Cardiac muscle cell (in vitro differentiated cells and primary cell): ENCODE measurements at regions not wholly inside any gene's neighbourhood (a gene's known extent, or its start where the extent isn't known, plus 50 kb on each side); places are given as distances from the start of the nearest gene placed in this dataset.

Experiments
- DNase-seq, 2 donors: peaks; one replicate each; pipeline versions ENCODE4 v3.0.0 to v3.0.0-alpha.2; 2010 to 2017; ENCODE audit warnings: low read depth in 1 of 2, low spot score in 1 of 2
- H3K27ac ChIP-seq: fragments of 200-600 bp; sonication (generic); 2 replicates; pipeline ENCODE4 v1.5.1; 2016
- H3K27me3 ChIP-seq: fragments of 200-600 bp; sonication (generic); 2 replicates; pipeline ENCODE4 v1.6.0; 2016; ENCODE audit warnings: control low read depth
- H3K36me3 ChIP-seq: fragments of 200-600 bp; sonication (generic); 2 replicates; pipeline ENCODE4 v1.5.1; 2016; ENCODE audit warnings: control low read depth
- H3K4me1 ChIP-seq: fragments of 200-600 bp; sonication (generic); 2 replicates; pipeline ENCODE4 v1.8.1; 2017; ENCODE audit warnings: low read depth, mild to moderate bottlenecking, mixed run types
- H3K4me3 ChIP-seq: fragments of 200-600 bp; sonication (generic); 2 replicates; pipeline ENCODE4 v1.5.1; 2016; ENCODE audit warnings: mild to moderate bottlenecking
- H3K9me3 ChIP-seq: fragments of 200-600 bp; sonication (generic); 2 replicates; pipeline ENCODE4 v1.5.1; 2017; ENCODE audit warnings: low read depth, mild to moderate bottlenecking, control low read depth
- TF ChIP-seq, protein P1 (sequence below): IDR thresholded peaks from 2 replicates; pipeline ENCODE4 v1.5.1; 2012; ENCODE audit warnings: low read depth, mild to moderate bottlenecking, low read length

DNA sequence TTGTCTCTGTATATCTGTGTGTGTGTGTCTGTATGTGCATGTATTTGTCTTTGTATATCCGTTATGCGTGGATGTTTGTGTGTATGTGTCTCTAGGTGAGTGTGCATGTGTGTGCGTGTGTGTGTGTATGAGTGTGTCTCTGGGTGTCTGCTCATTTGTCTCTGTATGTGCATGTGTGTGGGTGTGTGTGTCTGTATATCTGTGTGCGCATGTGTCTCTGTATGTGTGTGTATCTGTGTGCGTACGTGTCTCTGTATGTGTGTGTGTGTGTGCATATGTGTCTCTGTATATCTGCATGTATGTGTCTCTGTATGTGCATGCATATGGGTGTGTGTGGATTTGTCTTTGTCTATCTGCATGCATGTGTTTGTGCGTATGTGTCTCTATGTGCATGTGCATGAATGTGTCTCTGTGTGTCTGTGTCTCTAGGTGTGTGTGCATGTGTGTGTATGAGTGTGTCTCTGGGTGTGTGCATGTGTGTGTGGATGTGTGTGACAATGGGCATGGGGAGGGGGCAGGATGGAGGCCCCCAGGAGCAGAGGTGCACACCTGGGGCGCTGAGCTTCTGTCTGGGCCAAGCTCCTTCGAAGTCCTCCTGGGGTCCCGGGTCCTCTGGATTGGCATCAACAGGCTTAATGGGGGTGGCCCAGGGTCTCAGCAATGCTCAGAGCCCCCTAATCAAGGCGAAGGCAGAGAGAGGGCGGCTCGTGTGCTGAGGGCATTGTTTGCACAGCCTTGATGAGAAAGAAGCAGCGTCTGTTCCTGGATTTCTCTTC lies 373.4 kb upstream of the IRX4 start:
- H3K36me3 ChIP-seq = no peaks in the 10 kb centered on the region
- no peak overlapping the region for H3K4me3 ChIP-seq
- no peaks in the 10 kb centered on the region for H3K27me3 ChIP-seq
- H3K4me1 ChIP-seq = no peaks in the 10 kb centered on the region
- H3K27ac ChIP-seq = no peak overlapping the region
- TF ChIP-seq, protein P1, sequence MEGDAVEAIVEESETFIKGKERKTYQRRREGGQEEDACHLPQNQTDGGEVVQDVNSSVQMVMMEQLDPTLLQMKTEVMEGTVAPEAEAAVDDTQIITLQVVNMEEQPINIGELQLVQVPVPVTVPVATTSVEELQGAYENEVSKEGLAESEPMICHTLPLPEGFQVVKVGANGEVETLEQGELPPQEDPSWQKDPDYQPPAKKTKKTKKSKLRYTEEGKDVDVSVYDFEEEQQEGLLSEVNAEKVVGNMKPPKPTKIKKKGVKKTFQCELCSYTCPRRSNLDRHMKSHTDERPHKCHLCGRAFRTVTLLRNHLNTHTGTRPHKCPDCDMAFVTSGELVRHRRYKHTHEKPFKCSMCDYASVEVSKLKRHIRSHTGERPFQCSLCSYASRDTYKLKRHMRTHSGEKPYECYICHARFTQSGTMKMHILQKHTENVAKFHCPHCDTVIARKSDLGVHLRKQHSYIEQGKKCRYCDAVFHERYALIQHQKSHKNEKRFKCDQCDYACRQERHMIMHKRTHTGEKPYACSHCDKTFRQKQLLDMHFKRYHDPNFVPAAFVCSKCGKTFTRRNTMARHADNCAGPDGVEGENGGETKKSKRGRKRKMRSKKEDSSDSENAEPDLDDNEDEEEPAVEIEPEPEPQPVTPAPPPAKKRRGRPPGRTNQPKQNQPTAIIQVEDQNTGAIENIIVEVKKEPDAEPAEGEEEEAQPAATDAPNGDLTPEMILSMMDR = no peak
- DNase-seq = no peak
- H3K9me3 ChIP-seq = no peaks in the 10 kb centered on the region

DNA sequence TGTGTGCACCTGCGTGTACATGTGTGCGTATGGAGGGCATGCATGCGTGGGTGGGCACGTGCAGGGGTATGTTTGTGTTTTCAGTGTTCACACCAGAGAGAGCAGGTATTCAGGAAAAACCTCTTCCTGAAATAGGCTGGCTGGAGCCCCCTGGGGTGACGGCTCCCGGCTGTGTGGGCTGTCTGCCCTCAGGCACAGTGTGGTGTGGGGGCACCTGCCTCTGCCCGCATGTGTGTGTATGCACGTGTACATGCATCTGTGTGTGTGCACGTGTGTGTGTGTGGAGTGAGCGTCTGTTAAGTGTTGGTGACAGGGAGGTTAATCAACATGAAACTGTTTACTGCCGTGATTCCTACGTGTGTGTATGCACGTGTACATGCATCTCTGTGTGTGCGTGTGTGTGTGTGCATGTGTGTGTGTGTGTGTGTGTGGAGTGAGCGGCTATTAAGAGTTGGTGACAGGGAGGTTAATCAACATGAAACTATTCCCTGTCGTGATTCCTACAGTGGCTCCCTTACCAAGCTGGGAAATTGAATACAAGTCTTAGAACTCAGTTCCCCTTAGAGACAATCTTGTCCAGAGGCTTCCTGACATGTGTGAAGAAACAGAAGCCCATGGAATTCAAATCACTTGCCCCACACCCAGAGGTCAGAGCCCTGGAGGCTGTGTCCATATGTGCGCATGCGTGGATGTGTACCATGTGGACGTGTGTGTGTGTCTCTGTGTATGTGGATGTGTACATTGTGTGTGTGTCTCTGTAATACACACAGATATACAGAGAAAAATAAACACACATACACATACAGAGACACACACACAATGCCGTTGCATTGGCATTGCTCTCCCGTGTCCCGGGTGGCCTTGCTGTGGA lies 372.4 kb upstream of the IRX4 start:
- no peak overlapping the region for H3K4me3 ChIP-seq
- no peak overlapping the region for H3K27ac ChIP-seq
- H3K9me3 ChIP-seq = no peaks in the 10 kb centered on the region
- H3K36me3 ChIP-seq = no peaks in the 10 kb centered on the region
- DNase-seq = no peak
- TF ChIP-seq, protein P1 = no peak
- H3K4me1 ChIP-seq = no peaks in the 10 kb centered on the region
- H3K27me3 ChIP-seq = no peaks in the 10 kb centered on the region

DNA sequence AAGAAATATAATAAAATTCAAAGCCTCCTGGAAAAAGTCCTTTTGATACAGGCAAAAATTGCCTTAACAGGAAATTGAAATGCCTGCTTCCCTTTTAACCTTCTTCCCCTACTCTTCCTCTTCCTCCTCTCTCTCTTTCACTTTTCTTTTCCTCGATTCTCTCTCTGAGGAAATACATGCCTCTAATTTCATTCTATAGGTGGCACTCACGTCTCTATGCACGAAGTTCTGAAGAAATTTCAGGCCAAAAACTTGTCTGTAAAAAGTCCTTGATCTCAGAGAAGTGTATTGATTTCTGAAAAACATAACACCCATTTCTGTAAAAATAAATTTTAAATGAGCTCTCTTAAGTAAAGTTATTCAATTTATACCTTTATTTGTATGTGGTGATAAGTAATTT lies 371.7 kb upstream of the IRX4 start:
- no peaks in the 10 kb centered on the region for H3K9me3 ChIP-seq
- TF ChIP-seq, protein P1 = no peak
- no peaks in the 10 kb centered on the region for H3K27me3 ChIP-seq
- H3K27ac ChIP-seq = no peak overlapping the region
- no peak overlapping the region for H3K4me3 ChIP-seq
- H3K36me3 ChIP-seq = no peaks in the 10 kb centered on the region
- no peak for DNase-seq
- H3K4me1 ChIP-seq = no peaks in the 10 kb centered on the region

DNA sequence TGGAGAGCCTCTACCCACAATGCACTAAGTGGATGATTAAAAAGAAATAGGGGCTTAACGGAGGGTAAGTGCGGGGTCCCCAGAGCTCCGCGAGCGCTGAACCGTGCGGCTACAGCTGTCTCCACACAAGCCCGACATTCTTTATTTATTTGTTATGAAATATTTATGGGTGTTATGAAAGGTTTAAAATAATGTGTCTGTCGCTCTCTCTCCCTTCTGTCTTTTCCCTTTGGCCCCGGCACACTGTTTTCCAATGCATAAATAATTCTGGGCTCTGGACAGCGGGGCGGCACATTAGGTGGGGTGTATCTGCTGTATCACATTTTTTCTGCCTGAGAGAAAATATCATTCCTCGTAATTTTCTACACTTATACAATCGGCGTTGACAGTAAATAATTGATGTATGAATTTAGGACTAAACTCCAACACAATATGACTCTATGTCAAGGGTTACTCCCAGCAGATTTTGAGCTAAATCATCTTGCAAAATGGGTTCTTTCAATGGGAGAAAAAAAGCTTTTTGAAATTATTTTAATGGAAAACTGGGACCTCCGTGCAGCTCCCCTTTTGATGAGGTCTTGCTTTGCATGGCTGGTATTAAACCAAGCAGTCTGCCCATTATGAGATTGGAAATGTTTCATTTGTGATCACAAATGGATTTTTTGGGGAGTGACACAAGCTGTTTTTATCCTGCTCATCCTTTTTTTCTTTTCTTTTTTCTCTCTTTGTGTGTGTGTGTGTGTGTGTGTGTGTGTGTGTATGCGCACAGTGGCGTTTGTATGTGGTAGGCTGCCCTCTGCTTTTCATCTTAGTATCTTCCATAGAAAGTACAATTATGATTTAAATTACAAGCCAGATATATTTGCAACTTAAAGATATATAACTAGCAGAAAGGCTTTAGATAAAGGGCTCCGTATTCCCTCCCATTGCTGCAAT lies 370.6 kb upstream of the IRX4 start:
- H3K27me3 ChIP-seq = no peaks in the 10 kb centered on the region
- TF ChIP-seq, protein P1 = no peak
- no peak overlapping the region for H3K4me3 ChIP-seq
- H3K36me3 ChIP-seq = no peaks in the 10 kb centered on the region
- H3K4me1 ChIP-seq = no peaks in the 10 kb centered on the region
- no peaks in the 10 kb centered on the region for H3K9me3 ChIP-seq
- no peak overlapping the region for H3K27ac ChIP-seq
- no peak for DNase-seq

DNA sequence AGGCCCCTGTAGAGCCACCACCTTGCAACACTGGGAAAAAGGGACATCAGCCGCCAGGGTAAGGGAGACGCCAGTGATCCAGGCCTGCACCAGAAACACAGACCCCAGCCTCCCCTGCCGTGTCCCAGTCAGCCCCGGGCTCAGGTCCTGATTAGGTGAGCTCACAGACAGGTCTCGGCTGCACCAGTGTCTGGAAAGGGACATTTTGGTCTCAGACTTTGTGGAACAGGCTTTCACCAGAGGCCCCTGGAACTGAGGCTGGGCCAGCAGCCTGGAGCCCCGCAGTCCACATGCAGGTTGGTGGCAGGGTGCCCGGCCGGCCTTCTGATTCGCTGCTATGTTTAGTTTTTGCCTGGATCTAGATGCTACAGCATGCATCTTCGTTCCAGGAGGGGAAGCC lies 369.0 kb upstream of the IRX4 start:
- Histone ChIP-seq H3K9me3 (no peaks in the 10 kb centered on the region), H3K27ac (no peak overlapping the region), H3K36me3 (no peaks in the 10 kb centered on the region), H3K4me3 (no peak overlapping the region), H3K27me3 (no peaks in the 10 kb centered on the region), H3K4me1 (no peaks in the 10 kb centered on the region)
- DNase-seq = no peak
- TF ChIP-seq, protein P1 = no peak
